Liver (tissue), 8 donors: ENCODE measurements at regions not wholly inside any gene's neighbourhood (a gene's known extent, or its start where the extent isn't known, plus 50 kb on each side); places are given as distances from the start of the nearest gene placed in this dataset.

Experiments
- DNase-seq: peaks from one replicate; pipeline ENCODE4 v3.0.0-alpha.2; 2017; ENCODE audit warnings: low spot score
- H3K27ac ChIP-seq, 2 donors: one replicate each; pipeline ENCODE4 v1.7.0; 2013; ENCODE audit warnings: inconsistent platforms in 2 of 2, low read length in 2 of 2, control low read depth in 1 of 2, low read depth in 1 of 2, mild to moderate bottlenecking in 1 of 2
- H3K27me3 ChIP-seq, 4 donors: one replicate each; pipeline versions ENCODE4 v1.6.1 to v1.7.0; 2013; ENCODE audit warnings: low read length in 3 of 4, inconsistent platforms in 1 of 4, mild to moderate bottlenecking in 1 of 4, moderate library complexity in 1 of 4; ENCODE audit not compliant: control insufficient read depth in 4 of 4, insufficient read depth in 4 of 4
- H3K36me3 ChIP-seq, 4 donors: one replicate each; pipeline versions ENCODE4 v1.6.1 to v1.7.0; 2013; ENCODE audit warnings: low read length in 3 of 4, mild to moderate bottlenecking in 3 of 4, low read depth in 1 of 4, moderate library complexity in 1 of 4; ENCODE audit not compliant: control insufficient read depth in 4 of 4, insufficient read depth in 3 of 4
- H3K4me1 ChIP-seq, 4 donors: one replicate each; pipeline versions ENCODE4 v1.6.1 to v1.7.0; 2013; ENCODE audit warnings: low read length in 3 of 4, mild to moderate bottlenecking in 3 of 4, moderate library complexity in 1 of 4; ENCODE audit not compliant: control insufficient read depth in 4 of 4, insufficient read depth in 4 of 4
- H3K4me3 ChIP-seq, 3 donors: one replicate each; pipeline versions ENCODE4 v1.6.1 to v1.7.0; 2013; ENCODE audit warnings: low read length in 3 of 3, control low read depth in 1 of 3, low read depth in 1 of 3, mild to moderate bottlenecking in 1 of 3
- H3K9ac ChIP-seq, 2 donors: one replicate each; pipeline ENCODE4 v1.7.0; 2013; ENCODE audit warnings: low read length in 2 of 2, mild to moderate bottlenecking in 2 of 2, moderate library complexity in 2 of 2, control low read depth in 1 of 2, low read depth in 1 of 2
- H3K9me3 ChIP-seq, 4 donors: one replicate each; pipeline versions ENCODE4 v1.6.1 to v1.7.0; 2013; ENCODE audit warnings: low read length in 3 of 4; ENCODE audit not compliant: control insufficient read depth in 4 of 4
- EGR1 ChIP-seq, 2 donors: IDR thresholded peaks; 2 replicates each; pipeline ENCODE4 v1.6.1; 2016 to 2018; ENCODE audit warnings: antibody characterized with exemption in 2 of 2, low read depth in 2 of 2
- FOXA1 ChIP-seq: IDR thresholded peaks from 2 replicates; pipeline ENCODE4 v1.6.1; 2016; ENCODE audit warnings: antibody characterized with exemption
- FOXA2 ChIP-seq: IDR thresholded peaks from 2 replicates; pipeline ENCODE4 v1.6.1; 2016; ENCODE audit warnings: antibody characterized with exemption
- GABPA ChIP-seq, 2 donors: IDR thresholded peaks in 1 of 2; conservative IDR thresholded peaks in 1 of 2; 2 replicates each; pipeline ENCODE4 v1.6.1; 2016; ENCODE audit warnings: antibody characterized with exemption in 2 of 2, mild to moderate bottlenecking in 1 of 2, moderate library complexity in 1 of 2
- HNF4A ChIP-seq, 2 donors: conservative IDR thresholded peaks; 2 replicates each; pipeline ENCODE4 v1.6.1; 2016; ENCODE audit warnings: antibody characterized with exemption in 2 of 2, mild to moderate bottlenecking in 2 of 2
- HNF4G ChIP-seq: IDR thresholded peaks from 2 replicates; pipeline ENCODE4 v1.6.1; 2016; ENCODE audit warnings: antibody characterized with exemption
- JUND ChIP-seq, 2 donors: IDR thresholded peaks; 2 replicates each; pipeline ENCODE4 v1.6.1; 2016; ENCODE audit warnings: antibody characterized with exemption in 2 of 2
- NR2F2 ChIP-seq: IDR thresholded peaks from 2 replicates; pipeline ENCODE4 v1.6.1; 2016; ENCODE audit warnings: antibody characterized with exemption
- RAD21 ChIP-seq, 2 donors: IDR thresholded peaks; 2 replicates each; pipeline ENCODE4 v1.6.1; 2016; ENCODE audit warnings: antibody characterized with exemption in 2 of 2, mild to moderate bottlenecking in 2 of 2
- RXRA ChIP-seq, 2 donors: IDR thresholded peaks; 2 replicates each; pipeline ENCODE4 v1.6.1; 2017 to 2018; ENCODE audit warnings: antibody characterized with exemption in 2 of 2, mild to moderate bottlenecking in 1 of 2
- SP1 ChIP-seq: IDR thresholded peaks from 2 replicates; pipeline ENCODE4 v1.6.1; 2018; ENCODE audit warnings: antibody characterized with exemption, mild to moderate bottlenecking
- TAF1 ChIP-seq: conservative IDR thresholded peaks from 2 replicates; pipeline ENCODE4 v1.6.1; 2016; ENCODE audit warnings: antibody characterized with exemption, mild to moderate bottlenecking
- YY1 ChIP-seq: IDR thresholded peaks from 2 replicates; pipeline ENCODE4 v1.6.1; 2016; ENCODE audit warnings: antibody characterized with exemption, mild to moderate bottlenecking
- WGBS: extraction: QIAGEN DNeasy Blood & Tissue Kit; methylation state at CpG from one replicate; pipeline ENCODE4 v1.1.7; 2013; 5-methylcytosine and 5-hydroxymethylcytosine counted together
- TF ChIP-seq, protein P1 (sequence below): IDR thresholded peaks from 2 replicates; pipeline ENCODE4 v1.6.1; 2016; ENCODE audit warnings: antibody characterized with exemption
- TF ChIP-seq, protein P2 (sequence below): IDR thresholded peaks from 2 replicates; pipeline ENCODE4 v1.6.1; 2016; ENCODE audit warnings: antibody characterized with exemption, mild to moderate bottlenecking
- TF ChIP-seq, protein P3 (sequence below): fragments of 150-350 bp; IDR thresholded peaks from 2 replicates; pipeline ENCODE4 v1.5.1; 2017; ENCODE audit warnings: improper control_type of control experiment, low read depth, low read length; ENCODE audit not compliant: missing input control
- TF ChIP-seq, protein P4 (sequence below): IDR thresholded peaks from 2 replicates; pipeline ENCODE4 v1.6.1; 2016; ENCODE audit warnings: antibody characterized with exemption
- TF ChIP-seq, protein P5 (sequence below): IDR thresholded peaks from 2 replicates; pipeline ENCODE4 v1.6.1; 2016; ENCODE audit warnings: antibody characterized with exemption
- donor health status: healthy.
- donor health status: healthy.
- donor health status: healthy.
- donor health status: healthy.
- donor health status: healthy.

DNA sequence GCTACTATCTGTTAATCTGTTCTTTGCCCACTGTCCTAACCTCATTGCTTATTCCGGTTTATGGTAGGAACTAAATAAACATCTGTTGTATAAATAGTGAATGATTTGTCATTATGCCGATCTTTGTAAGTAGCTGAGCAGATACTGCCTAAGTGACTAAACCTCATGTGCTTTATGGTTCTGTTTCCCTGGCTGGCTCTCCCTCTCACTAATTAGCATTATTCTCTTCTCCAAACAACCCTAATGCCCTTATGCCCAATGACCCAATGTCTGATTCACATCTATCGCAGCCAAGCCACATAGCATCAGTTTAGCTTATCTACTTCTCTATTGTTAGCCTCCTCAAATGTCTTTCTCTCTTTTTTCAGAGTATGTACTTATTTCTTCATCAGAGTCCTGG lies 462.3 kb upstream of the POT1 start:
- H3K27ac ChIP-seq: no peak overlapping the region
- DNase-seq: no peak
- TF ChIP-seq, protein P1, sequence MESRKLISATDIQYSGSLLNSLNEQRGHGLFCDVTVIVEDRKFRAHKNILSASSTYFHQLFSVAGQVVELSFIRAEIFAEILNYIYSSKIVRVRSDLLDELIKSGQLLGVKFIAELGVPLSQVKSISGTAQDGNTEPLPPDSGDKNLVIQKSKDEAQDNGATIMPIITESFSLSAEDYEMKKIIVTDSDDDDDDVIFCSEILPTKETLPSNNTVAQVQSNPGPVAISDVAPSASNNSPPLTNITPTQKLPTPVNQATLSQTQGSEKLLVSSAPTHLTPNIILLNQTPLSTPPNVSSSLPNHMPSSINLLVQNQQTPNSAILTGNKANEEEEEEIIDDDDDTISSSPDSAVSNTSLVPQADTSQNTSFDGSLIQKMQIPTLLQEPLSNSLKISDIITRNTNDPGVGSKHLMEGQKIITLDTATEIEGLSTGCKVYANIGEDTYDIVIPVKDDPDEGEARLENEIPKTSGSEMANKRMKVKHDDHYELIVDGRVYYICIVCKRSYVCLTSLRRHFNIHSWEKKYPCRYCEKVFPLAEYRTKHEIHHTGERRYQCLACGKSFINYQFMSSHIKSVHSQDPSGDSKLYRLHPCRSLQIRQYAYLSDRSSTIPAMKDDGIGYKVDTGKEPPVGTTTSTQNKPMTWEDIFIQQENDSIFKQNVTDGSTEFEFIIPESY: no peak
- TF ChIP-seq TAF1 (no peak), GABPA (IDR thresholded peaks at IDR 0.05 in 1 of 2, conservative IDR thresholded peaks at IDR 0.05 in 1 of 2) (no peak), HNF4G (no peak), NR2F2 (no peak), RXRA (IDR thresholded peaks at IDR 0.05) (no peak), YY1 (no peak), HNF4A (conservative IDR thresholded peaks at IDR 0.05) (no peak), EGR1 (IDR thresholded peaks at IDR 0.05; ENCODE audit: low read depth in 2 of 2) (no peak), FOXA2 (no peak), JUND (IDR thresholded peaks at IDR 0.05) (no peak), RAD21 (IDR thresholded peaks at IDR 0.05) (no peak), FOXA1 (no peak), SP1 (no peak)
- TF ChIP-seq, protein P2, sequence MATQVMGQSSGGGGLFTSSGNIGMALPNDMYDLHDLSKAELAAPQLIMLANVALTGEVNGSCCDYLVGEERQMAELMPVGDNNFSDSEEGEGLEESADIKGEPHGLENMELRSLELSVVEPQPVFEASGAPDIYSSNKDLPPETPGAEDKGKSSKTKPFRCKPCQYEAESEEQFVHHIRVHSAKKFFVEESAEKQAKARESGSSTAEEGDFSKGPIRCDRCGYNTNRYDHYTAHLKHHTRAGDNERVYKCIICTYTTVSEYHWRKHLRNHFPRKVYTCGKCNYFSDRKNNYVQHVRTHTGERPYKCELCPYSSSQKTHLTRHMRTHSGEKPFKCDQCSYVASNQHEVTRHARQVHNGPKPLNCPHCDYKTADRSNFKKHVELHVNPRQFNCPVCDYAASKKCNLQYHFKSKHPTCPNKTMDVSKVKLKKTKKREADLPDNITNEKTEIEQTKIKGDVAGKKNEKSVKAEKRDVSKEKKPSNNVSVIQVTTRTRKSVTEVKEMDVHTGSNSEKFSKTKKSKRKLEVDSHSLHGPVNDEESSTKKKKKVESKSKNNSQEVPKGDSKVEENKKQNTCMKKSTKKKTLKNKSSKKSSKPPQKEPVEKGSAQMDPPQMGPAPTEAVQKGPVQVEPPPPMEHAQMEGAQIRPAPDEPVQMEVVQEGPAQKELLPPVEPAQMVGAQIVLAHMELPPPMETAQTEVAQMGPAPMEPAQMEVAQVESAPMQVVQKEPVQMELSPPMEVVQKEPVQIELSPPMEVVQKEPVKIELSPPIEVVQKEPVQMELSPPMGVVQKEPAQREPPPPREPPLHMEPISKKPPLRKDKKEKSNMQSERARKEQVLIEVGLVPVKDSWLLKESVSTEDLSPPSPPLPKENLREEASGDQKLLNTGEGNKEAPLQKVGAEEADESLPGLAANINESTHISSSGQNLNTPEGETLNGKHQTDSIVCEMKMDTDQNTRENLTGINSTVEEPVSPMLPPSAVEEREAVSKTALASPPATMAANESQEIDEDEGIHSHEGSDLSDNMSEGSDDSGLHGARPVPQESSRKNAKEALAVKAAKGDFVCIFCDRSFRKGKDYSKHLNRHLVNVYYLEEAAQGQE: no peak
- TF ChIP-seq, protein P3, sequence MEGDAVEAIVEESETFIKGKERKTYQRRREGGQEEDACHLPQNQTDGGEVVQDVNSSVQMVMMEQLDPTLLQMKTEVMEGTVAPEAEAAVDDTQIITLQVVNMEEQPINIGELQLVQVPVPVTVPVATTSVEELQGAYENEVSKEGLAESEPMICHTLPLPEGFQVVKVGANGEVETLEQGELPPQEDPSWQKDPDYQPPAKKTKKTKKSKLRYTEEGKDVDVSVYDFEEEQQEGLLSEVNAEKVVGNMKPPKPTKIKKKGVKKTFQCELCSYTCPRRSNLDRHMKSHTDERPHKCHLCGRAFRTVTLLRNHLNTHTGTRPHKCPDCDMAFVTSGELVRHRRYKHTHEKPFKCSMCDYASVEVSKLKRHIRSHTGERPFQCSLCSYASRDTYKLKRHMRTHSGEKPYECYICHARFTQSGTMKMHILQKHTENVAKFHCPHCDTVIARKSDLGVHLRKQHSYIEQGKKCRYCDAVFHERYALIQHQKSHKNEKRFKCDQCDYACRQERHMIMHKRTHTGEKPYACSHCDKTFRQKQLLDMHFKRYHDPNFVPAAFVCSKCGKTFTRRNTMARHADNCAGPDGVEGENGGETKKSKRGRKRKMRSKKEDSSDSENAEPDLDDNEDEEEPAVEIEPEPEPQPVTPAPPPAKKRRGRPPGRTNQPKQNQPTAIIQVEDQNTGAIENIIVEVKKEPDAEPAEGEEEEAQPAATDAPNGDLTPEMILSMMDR: no peak
- TF ChIP-seq, protein P4, sequence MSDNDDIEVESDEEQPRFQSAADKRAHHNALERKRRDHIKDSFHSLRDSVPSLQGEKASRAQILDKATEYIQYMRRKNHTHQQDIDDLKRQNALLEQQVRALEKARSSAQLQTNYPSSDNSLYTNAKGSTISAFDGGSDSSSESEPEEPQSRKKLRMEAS: no peak
- TF ChIP-seq, protein P5, sequence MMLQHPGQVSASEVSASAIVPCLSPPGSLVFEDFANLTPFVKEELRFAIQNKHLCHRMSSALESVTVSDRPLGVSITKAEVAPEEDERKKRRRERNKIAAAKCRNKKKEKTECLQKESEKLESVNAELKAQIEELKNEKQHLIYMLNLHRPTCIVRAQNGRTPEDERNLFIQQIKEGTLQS: no peak
- no peak overlapping the region for H3K4me3 ChIP-seq
- WGBS: 52% methylated on average over 3 of the region's 3 CpGs
- no peaks in the 10 kb centered on the region for H3K27me3 ChIP-seq
- no peaks in the 10 kb centered on the region for H3K9me3 ChIP-seq
- H3K36me3 ChIP-seq: no peaks in the 10 kb centered on the region
- no peak overlapping the region for H3K9ac ChIP-seq
- H3K4me1 ChIP-seq: no peaks in the 10 kb centered on the region
